ENCODE measurements at regions not wholly inside any gene's neighbourhood (a gene's known extent, or its start where the extent isn't known, plus 50 kb on each side); places are given as distances from the start of the nearest gene placed in this dataset.
A peak's percentile ranks its signal among the peaks of the same experiment; 100 is the strongest.

GRCh38 chr4:4764558-4764905 is 94.9 kb upstream of the MSX1 start:
- Histone ChIP-seq H3K4me1 (no peaks in the 10 kb centered on the region), H3K27ac (no peak overlapping the region), H3K27me3 (no peaks in the 10 kb centered on the region), H3K4me3 (no peak overlapping the region), H3K36me3 (no peaks in the 10 kb centered on the region), H3K9me3 (no peaks in the 10 kb centered on the region)
- no peak for TF ChIP-seq CTCF (IDR thresholded peaks at IDR 0.05)
- no peak for DNase-seq
- intact Hi-C loops (cut with DNase I) = no loop called here
- no peak for ATAC-seq

- Histone ChIP-seq H3K9me3 (no peaks in the 10 kb centered on the region), H3K27me3 (no peaks in the 10 kb centered on the region), H3K27ac (no peak overlapping the region), H3K4me3 (no peak overlapping the region), H3K36me3 (no peaks in the 10 kb centered on the region), H3K4me1 (no peaks in the 10 kb centered on the region)
- intact Hi-C loops (cut with DNase I) = no loop called here
- no peak for TF ChIP-seq CTCF (IDR thresholded peaks at IDR 0.05)
- ATAC-seq = no peak
- no peak for DNase-seq
Measured at GRCh38 chr4:4763822-4764557, 95.5 kb upstream of the MSX1 start.

GRCh38 chr4:4762909-4763821 is 96.3 kb upstream of the MSX1 start:
- Histone ChIP-seq H3K27ac (no peak overlapping the region), H3K36me3 (no peaks in the 10 kb centered on the region), H3K27me3 (no peaks in the 10 kb centered on the region), H3K4me1 (no peaks in the 10 kb centered on the region), H3K4me3 (no peak overlapping the region), H3K9me3 (no peaks in the 10 kb centered on the region)
- no peak for TF ChIP-seq CTCF (IDR thresholded peaks at IDR 0.05)
- ATAC-seq (peak; percentile 17), DNase-seq (peak; percentile 12)
- intact Hi-C loops (cut with DNase I) = no loop called here

- no peak for ATAC-seq
- no peaks in the 10 kb centered on the region for H3K36me3 ChIP-seq
- no peak for TF ChIP-seq CTCF (IDR thresholded peaks at IDR 0.05)
Measured at GRCh38 chr4:4762300-4762699, 97.2 kb upstream of the MSX1 start.

GRCh38 chr4:4761128-4761982 is 98.1 kb upstream of the MSX1 start:
- H3K27me3 ChIP-seq = no peaks in the 10 kb centered on the region
- intact Hi-C loops (cut with DNase I) = no loop called here
- no peak for TF ChIP-seq CTCF (IDR thresholded peaks at IDR 0.05)
- H3K36me3 ChIP-seq = no peaks in the 10 kb centered on the region
- DNase-seq (peak; percentile 47), ATAC-seq (no peak)
- H3K4me1 ChIP-seq = no peaks in the 10 kb centered on the region
- H3K9me3 ChIP-seq = no peaks in the 10 kb centered on the region
- no peak overlapping the region for H3K4me3 ChIP-seq
- no peak overlapping the region for H3K27ac ChIP-seq

More at GRCh38 chr4:4762300-4762699, 97.2 kb upstream of the MSX1 start:
- Histone ChIP-seq H3K4me3 (no peak overlapping the region), H3K4me1 (no peaks in the 10 kb centered on the region), H3K27me3 (no peaks in the 10 kb centered on the region), H3K27ac (no peak overlapping the region), H3K9me3 (no peaks in the 10 kb centered on the region)
- intact Hi-C loops (cut with DNase I) = no loop called here
- peak; percentile 41 for DNase-seq

Measured in upper lobe of right lung (tissue), 1 donor.